Skeletal muscle satellite cell (primary cell): ENCODE measurements at regions not wholly inside any gene's neighbourhood (a gene's known extent, or its start where the extent isn't known, plus 50 kb on each side); places are given as distances from the start of the nearest gene placed in this dataset.

ENCODE experiments used
- H3K27me3 ChIP-seq: 2 replicates; pipeline ENCODE4 v1.7.0; 2013; ENCODE audit warnings: low read length; ENCODE audit not compliant: control insufficient read depth, insufficient read depth
- H3K36me3 ChIP-seq: 2 replicates; pipeline ENCODE4 v1.7.0; 2013; ENCODE audit warnings: mild to moderate bottlenecking, control low read depth, low read length; ENCODE audit not compliant: insufficient read depth
- H3K4me1 ChIP-seq: 2 replicates; pipeline ENCODE4 v1.7.0; 2013; ENCODE audit warnings: low read length; ENCODE audit not compliant: control insufficient read depth, insufficient read depth
- H3K4me2 ChIP-seq: 2 replicates; pipeline ENCODE4 v1.7.0; 2013; ENCODE audit warnings: mild to moderate bottlenecking, low read length
- H3K4me3 ChIP-seq: 2 replicates; pipeline ENCODE4 v1.7.0; 2013; ENCODE audit warnings: low read length
- H3K9ac ChIP-seq: 2 replicates; pipeline ENCODE4 v1.7.0; 2013; ENCODE audit warnings: mild to moderate bottlenecking, low read depth, low read length, moderate library complexity
- H3K9me3 ChIP-seq: replicated peaks from 2 replicates; pipeline ENCODE4 v1.7.0; 2013; ENCODE audit warnings: mild to moderate bottlenecking, control low read depth, low read length

DNA sequence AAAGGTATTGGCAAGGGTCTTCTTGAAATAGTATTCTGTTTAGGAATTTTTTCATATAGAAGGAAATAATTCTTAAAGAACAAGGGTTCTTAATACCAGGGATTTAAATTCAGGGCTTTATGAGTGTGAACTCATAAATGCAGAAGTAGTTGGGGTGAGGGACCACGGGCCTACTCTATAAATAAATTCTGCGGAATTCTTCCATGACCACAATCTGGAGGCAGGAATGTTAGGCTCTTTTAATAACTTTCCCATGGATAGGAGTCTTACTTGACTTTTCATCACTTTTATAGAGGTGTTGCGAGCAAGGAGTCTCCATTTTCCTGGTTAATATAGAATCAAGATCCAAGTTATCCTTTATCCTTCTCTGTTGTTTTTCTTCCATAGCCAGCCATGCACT is 76.7 kb upstream of the SLC4A4 start:
- Histone ChIP-seq H3K4me1 (peaks cover 11% of the 10 kb centered on the region), H3K4me2 (no peak overlapping the region), H3K4me3 (no peak overlapping the region), H3K27me3 (no peaks in the 10 kb centered on the region), H3K36me3 (no peaks in the 10 kb centered on the region), H3K9me3 (no peaks in the 10 kb centered on the region), H3K9ac (no peak overlapping the region)

DNA sequence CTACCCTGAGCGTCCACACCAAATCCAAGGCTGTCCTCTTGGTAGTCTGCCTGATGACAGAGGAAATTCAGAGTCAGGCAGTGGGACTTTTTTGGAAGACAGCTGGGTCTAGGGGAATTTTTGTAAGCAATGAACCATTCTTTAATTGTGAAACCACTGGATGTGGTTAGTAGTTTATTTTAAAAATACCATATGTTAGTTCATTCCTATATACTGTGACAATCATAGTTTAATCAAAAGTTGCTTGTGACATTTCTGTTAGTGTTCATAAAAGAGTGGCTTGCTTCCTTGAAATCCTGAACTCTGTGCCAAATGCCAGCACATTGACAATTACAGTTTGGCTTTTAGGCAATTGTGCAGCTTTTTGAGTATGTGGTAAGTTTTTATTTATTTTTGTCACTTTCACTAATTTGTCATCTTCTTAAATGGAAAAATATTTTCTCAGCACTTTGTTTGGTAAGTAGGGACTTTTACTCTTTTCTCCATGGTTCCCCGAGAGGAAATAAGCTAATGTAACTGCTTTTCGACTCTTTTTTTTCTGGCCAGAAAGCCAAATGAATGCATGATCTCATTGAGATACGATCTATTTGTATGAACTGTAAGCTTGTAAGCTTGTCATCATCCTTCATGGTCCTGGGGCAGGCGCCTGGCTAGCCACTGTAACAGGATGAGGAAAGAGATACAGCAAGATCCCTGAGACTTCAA is 72.6 kb upstream of the SLC4A4 start:
- no peaks in the 10 kb centered on the region for H3K27me3 ChIP-seq
- no peaks in the 10 kb centered on the region for H3K9me3 ChIP-seq
- peak overlapping the region; percentile 49 for H3K4me2 ChIP-seq
- H3K4me3 ChIP-seq, result no peak overlapping the region
- no peaks in the 10 kb centered on the region for H3K36me3 ChIP-seq
- peak overlapping the region; percentile 53 for H3K9ac ChIP-seq
- peaks cover 24% of the 10 kb centered on the region for H3K4me1 ChIP-seq

DNA sequence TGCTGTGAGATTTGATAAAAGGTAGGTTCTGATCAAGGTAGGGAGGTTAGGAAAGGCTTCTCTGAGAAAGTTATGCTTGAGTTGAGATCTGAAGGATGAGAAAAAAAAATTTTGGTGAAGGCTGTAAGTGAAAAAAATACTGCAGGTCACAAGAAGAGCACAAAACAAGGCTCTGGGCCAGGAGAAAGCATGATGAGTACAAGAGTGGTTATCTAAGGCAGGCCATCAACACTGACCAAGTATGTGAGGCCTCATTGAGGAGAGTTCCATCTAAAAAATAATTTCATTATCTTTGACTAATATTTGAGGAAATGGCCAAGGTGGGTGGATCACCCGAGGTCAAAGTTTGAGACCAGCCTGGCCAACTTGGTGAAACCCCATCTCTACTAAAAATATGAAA is 71.6 kb upstream of the SLC4A4 start:
- H3K4me2 ChIP-seq, result no peak overlapping the region

DNA sequence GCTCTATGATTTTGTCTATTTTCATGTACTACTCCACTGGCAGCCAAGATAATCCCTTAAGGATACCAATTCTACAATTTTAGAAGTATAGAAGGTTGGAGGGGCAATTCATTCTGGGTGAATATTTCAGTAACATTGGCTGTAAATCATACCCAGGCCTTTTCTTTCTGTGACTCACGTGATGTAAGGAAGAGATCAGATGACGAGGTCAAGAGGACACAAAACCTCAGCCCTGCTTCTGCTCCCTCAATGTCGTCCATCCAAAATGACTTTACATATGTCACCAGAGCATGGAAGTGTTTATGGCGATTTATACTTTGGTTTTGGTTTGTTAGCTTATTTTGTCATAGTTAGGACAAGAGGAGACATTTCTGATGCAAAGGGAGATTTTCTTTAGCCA is 70.7 kb upstream of the SLC4A4 start:
- no peak overlapping the region for H3K9ac ChIP-seq

More for the DNA sequence above, 71.6 kb upstream of the SLC4A4 start:
- Histone ChIP-seq H3K9ac (no peak overlapping the region), H3K4me1 (peaks cover 24% of the 10 kb centered on the region), H3K27me3 (no peaks in the 10 kb centered on the region), H3K9me3 (no peaks in the 10 kb centered on the region), H3K4me3 (no peak overlapping the region), H3K36me3 (no peaks in the 10 kb centered on the region)

DNA sequence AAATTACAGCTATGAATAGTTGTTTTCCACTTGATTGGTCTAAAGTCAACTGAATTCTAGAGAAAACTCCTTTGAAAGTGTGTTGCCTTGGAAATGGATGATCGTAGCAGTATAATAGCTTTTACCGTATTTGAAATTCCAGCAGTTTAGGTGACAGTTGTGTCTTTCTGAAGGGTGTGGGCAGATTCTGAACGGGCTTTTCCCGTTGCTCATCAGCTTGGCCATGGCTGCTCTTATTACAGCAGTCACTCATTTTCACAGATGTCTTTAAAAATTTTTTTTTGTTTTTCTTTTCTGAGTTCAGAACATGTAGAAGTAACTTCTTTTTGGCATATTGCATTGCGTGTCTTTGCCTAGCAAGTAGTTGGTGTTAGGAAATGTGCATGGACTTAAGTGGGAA is 69.6 kb upstream of the SLC4A4 start:
- Histone ChIP-seq H3K9ac (peak overlapping the region; percentile 21), H3K27me3 (no peaks in the 10 kb centered on the region), H3K9me3 (no peaks in the 10 kb centered on the region), H3K36me3 (no peaks in the 10 kb centered on the region), H3K4me2 (peak overlapping the region; percentile 33), H3K4me1 (peaks cover 24% of the 10 kb centered on the region), H3K4me3 (no peak overlapping the region)

More for the DNA sequence above, 70.7 kb upstream of the SLC4A4 start:
- H3K4me2 ChIP-seq, result no peak overlapping the region
- H3K4me3 ChIP-seq, result no peak overlapping the region
- H3K9me3 ChIP-seq, result no peaks in the 10 kb centered on the region
- no peaks in the 10 kb centered on the region for H3K36me3 ChIP-seq
- H3K27me3 ChIP-seq, result no peaks in the 10 kb centered on the region
- peaks cover 24% of the 10 kb centered on the region for H3K4me1 ChIP-seq

DNA sequence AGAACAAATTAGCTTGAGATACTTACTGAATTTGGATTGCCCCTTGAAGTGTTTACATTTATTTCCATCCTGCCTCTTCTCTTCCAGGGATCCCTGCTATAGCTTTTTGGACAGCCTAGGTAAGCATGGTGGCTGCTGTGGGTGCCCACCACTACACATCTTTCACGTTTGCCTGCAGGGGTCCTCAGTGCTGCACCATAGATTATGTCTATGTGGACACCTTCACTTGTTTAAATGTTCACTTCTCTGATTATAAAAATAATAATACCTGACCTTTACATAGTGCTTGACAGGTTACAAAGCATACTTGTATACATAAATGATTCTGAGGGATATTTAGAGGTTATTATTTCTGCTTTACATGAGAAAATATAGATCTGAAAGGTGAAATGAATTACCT is 67.9 kb upstream of the SLC4A4 start:
- Histone ChIP-seq H3K36me3 (no peaks in the 10 kb centered on the region), H3K27me3 (no peaks in the 10 kb centered on the region), H3K4me2 (no peak overlapping the region), H3K9me3 (no peaks in the 10 kb centered on the region), H3K4me1 (peaks cover 24% of the 10 kb centered on the region), H3K4me3 (no peak overlapping the region), H3K9ac (no peak overlapping the region)

DNA sequence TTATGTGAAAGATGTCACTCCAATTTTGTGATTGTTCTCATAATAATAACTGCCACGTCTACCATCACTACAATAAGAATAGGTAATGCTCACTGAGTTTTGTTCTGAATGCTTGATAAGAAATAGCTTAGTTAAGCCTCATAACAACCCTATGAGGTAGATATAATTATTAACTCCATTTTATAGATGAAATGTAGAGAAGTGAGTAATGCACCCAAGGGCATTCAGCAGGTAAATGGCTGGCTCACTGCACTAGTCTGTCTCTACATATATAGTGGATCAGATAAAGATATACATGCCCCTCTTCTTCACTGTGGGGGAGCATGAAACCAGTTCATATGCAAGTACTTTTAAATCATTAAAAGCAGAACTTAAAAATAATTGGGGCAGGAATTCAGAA is 65.8 kb upstream of the SLC4A4 start:
- H3K36me3 ChIP-seq, result no peaks in the 10 kb centered on the region
- H3K4me1 ChIP-seq, result peaks cover 11% of the 10 kb centered on the region
- H3K4me3 ChIP-seq, result no peak overlapping the region
- no peak overlapping the region for H3K4me2 ChIP-seq
- no peak overlapping the region for H3K9ac ChIP-seq
- H3K27me3 ChIP-seq, result no peaks in the 10 kb centered on the region
- no peaks in the 10 kb centered on the region for H3K9me3 ChIP-seq

DNA sequence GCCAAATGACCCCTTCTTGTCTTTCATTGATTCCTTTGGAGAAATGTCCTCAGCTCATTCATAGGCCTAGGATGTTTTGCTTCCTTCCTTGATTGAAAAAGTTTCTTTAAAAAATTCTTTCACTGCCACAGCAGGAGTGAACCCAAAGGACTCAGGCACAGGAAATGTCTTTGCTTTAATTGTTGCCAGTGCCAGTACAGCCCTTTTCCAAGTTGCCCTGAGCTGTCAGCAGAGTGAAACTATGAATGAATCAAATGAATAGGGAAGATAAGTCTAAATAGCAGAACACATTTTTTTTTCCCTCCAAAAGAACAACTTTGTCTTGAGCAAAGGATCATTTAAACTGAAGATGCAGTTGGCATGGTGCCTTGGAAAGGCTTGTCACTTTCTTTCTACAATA is 63.8 kb upstream of the SLC4A4 start:
- H3K9ac ChIP-seq, result no peak overlapping the region
- no peak overlapping the region for H3K4me3 ChIP-seq
- no peaks in the 10 kb centered on the region for H3K27me3 ChIP-seq
- H3K4me1 ChIP-seq, result no peaks in the 10 kb centered on the region
- H3K36me3 ChIP-seq, result no peaks in the 10 kb centered on the region
- H3K4me2 ChIP-seq, result no peak overlapping the region
- no peaks in the 10 kb centered on the region for H3K9me3 ChIP-seq

DNA sequence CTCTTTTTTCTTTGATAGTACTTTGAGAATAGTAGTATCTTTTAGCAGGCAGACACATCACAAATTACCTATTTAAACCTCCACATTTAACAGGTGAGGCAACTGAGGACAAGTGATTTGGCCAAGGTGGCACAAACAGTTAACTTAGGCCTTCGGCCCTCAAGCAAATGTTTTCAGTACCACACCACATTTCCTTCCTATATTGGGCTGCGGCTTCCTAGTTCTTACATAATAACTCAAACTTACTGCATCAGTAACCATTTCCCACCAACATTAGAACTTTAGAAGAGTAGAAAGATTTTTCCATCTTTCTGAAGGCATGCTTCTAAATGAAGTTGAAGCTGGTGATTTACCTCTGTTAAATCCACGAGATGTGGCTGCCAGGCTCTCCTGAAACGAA is 63.2 kb upstream of the SLC4A4 start:
- Histone ChIP-seq H3K9me3 (no peaks in the 10 kb centered on the region), H3K36me3 (no peaks in the 10 kb centered on the region), H3K4me3 (no peak overlapping the region), H3K27me3 (no peaks in the 10 kb centered on the region), H3K4me1 (no peaks in the 10 kb centered on the region), H3K4me2 (no peak overlapping the region), H3K9ac (no peak overlapping the region)

DNA sequence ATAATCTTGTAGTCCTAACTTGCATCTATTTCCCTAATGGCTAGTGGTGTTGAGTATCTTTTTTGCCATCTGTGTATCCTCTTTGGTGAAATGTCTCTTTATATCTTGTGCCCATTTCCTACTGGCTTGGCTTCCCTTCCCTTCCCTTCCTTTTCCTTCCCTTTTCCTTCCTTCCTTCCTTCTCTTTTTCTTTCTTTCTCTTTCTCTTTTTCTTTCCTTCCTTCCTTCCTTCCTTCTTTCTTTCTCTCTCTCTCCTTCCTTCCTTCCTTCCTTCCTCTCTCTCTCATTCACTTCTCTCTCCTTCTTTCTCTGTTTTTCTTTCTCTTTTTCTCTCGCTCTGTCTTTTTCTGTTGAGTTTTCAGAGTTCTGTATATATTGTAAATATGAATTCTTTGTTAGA is 61.5 kb upstream of the SLC4A4 start:
- Histone ChIP-seq H3K36me3 (no peaks in the 10 kb centered on the region), H3K27me3 (no peaks in the 10 kb centered on the region), H3K4me1 (no peaks in the 10 kb centered on the region), H3K9ac (no peak overlapping the region), H3K4me3 (no peak overlapping the region), H3K4me2 (no peak overlapping the region), H3K9me3 (no peaks in the 10 kb centered on the region)

DNA sequence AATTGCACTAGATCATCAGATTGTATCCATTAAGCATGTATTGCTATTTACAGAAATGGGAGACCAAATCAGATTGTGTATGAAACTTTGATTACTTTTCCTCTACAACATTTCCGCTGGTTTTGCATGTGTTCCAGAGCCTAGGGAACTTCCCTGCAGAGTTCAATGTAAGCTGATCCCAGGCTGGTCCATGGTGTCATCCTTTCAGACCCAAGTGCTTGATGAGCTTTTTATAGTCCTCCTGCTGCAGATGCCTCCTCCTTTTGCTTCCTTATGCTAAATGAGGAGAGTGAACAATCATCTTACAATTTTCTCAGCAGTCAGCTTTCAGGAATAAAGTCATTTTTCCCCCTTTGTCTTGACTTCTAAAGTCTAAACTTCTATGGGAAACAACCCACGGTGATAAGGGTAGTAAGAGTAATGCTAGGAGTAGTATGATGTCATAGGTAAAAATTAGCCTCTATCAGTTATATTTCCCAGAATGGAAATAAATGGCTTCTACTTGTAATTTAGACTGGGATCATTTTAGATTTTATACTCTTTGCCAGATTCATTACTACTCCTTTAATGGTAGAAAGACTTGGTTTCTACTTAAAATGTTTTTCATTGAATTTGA is 55.1 kb upstream of the SLC4A4 start:
- H3K9me3 ChIP-seq, result no peaks in the 10 kb centered on the region
- H3K36me3 ChIP-seq, result no peaks in the 10 kb centered on the region
- H3K4me1 ChIP-seq, result peaks cover 9% of the 10 kb centered on the region
- H3K4me2 ChIP-seq, result no peak overlapping the region
- no peak overlapping the region for H3K9ac ChIP-seq
- no peak overlapping the region for H3K4me3 ChIP-seq
- H3K27me3 ChIP-seq, result no peaks in the 10 kb centered on the region

DNA sequence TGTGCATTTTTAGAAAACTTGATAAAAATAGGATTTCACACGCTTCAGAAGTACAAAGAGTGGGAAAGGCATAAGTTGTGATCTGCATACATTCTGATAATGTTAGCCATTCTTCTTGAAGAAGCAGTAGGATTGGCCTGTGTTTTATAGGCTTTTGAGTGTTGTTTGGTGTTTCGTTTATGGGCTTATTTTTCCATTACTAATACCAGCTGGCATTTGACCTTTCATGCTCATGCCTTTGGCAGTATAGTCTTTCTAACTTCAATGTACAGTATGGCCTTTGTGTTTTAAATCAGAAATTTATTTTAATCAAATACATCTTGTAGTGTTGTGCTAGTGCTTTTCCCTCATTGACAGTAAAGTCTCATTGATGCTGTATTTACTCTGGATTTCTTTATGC is 51.5 kb upstream of the SLC4A4 start:
- H3K4me3 ChIP-seq, result no peak overlapping the region
- no peak overlapping the region for H3K4me2 ChIP-seq
- H3K4me1 ChIP-seq, result peaks cover 21% of the 10 kb centered on the region
- no peak overlapping the region for H3K9ac ChIP-seq
- H3K27me3 ChIP-seq, result no peaks in the 10 kb centered on the region
- H3K9me3 ChIP-seq, result no peaks in the 10 kb centered on the region
- no peaks in the 10 kb centered on the region for H3K36me3 ChIP-seq
